ENCODE measurements at regions not wholly inside any gene's neighbourhood (a gene's known extent, or its start where the extent isn't known, plus 50 kb on each side); places are given as distances from the start of the nearest gene placed in this dataset.

DNA sequence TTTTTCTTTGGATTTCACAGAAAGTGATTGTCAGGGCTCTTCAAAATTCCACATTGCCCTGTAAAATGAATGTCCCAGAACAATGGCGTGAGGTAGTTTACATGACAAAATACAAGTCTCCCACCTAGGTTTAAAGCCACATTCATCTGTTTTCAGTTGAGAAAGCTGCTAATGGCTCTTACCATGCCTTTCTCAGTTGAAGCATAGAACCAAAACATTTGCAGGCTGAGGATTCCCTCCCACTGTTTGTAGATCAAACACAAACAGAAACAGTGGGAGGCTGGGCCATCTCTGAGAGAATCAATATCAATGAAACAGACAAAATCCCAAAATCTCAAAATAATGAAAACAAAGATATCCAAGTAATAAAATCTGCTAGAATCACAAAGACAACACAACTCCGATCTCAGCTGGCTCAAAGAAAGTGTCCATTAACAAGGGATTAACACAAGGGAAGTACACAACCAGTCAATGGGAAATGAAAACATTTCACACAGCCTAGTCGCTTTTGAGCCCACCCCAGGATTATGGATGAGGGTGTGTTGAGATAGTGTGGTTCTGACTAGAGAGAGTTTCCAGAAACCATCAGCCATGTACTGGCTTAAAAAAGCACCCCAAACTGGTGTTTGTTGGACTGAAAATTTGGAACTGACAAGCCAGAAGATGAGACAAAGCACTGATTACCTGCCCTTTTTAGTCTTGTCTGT lies 54.5 kb upstream of the TMEM260 start:
- no peaks in the 10 kb centered on the region for H4K20me1 ChIP-seq (ENCODE audit: control insufficient read depth, extremely low read depth, insufficient read depth, low read length)

DNA sequence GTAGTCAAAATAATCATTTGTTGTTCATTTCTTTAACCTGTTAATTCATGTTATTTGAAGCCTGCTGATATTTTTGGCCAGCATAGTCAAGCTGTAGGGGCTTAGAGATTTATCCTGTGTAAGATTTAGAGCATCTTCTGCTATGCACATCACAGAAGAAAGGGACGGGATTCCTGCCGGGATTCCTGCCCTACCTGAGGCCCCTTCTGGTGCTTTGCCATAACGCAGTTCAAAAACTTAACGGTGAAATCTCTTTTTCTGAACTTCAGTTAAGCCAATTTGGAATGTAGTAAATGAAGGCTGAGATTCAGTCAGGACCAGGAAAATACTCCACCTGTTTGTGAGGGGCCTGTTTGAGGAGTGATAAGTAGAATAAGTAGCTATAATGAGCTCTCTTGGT lies 50.7 kb upstream of the TMEM260 start:
- no peak for TF ChIP-seq EZH2 (IDR thresholded peaks at IDR 0.05; ENCODE audit: low read length, missing control alignments)
- TF ChIP-seq, protein P1, sequence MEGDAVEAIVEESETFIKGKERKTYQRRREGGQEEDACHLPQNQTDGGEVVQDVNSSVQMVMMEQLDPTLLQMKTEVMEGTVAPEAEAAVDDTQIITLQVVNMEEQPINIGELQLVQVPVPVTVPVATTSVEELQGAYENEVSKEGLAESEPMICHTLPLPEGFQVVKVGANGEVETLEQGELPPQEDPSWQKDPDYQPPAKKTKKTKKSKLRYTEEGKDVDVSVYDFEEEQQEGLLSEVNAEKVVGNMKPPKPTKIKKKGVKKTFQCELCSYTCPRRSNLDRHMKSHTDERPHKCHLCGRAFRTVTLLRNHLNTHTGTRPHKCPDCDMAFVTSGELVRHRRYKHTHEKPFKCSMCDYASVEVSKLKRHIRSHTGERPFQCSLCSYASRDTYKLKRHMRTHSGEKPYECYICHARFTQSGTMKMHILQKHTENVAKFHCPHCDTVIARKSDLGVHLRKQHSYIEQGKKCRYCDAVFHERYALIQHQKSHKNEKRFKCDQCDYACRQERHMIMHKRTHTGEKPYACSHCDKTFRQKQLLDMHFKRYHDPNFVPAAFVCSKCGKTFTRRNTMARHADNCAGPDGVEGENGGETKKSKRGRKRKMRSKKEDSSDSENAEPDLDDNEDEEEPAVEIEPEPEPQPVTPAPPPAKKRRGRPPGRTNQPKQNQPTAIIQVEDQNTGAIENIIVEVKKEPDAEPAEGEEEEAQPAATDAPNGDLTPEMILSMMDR (conservative IDR thresholded peaks at IDR 0.05 in 1 of 2, IDR thresholded peaks at IDR 0.05 in 1 of 2; ENCODE audit: low read depth in 1 of 2, low read length in 2 of 2) = no peak
- Histone ChIP-seq H2AFZ (ENCODE audit: low read length) (no peak overlapping the region), H3K9me3 (ENCODE audit: control insufficient read depth, insufficient read depth, low read depth, low read length) (no peaks in the 10 kb centered on the region), H3K4me2 (ENCODE audit: extremely low read depth, insufficient read depth, low read length) (no peak overlapping the region), H3K9ac (ENCODE audit: insufficient read depth, low read length) (no peak overlapping the region), H3K4me3 (replicated peaks in 1 of 4; ENCODE audit: control extremely low read depth in 1 of 4, insufficient read depth in 1 of 4, low read depth in 3 of 4, low read length in 4 of 4) (no peak overlapping the region), H3K27ac (ENCODE audit: insufficient read depth, low read length) (no peak overlapping the region), H4K20me1 (ENCODE audit: control insufficient read depth, extremely low read depth, insufficient read depth, low read length) (no peaks in the 10 kb centered on the region), H3K36me3 (ENCODE audit: control insufficient read depth, insufficient read depth, low read length) (no peaks in the 10 kb centered on the region), H3K79me2 (ENCODE audit: control insufficient read depth, insufficient read depth, low read length) (no peaks in the 10 kb centered on the region), H3K4me1 (ENCODE audit: control insufficient read depth, extremely low read depth, insufficient read depth, low read length) (no peaks in the 10 kb centered on the region), H3K27me3 (ENCODE audit: control insufficient read depth, insufficient read depth, low read length) (peaks cover 3% of the 10 kb centered on the region)
- no peak for DNase-seq (ENCODE audit: low read depth in 2 of 2)

More for the DNA sequence above, 54.5 kb upstream of the TMEM260 start:
- Histone ChIP-seq H3K79me2 (ENCODE audit: control insufficient read depth, insufficient read depth, low read length) (no peaks in the 10 kb centered on the region), H2AFZ (ENCODE audit: low read length) (no peak overlapping the region), H3K9ac (ENCODE audit: insufficient read depth, low read length) (no peak overlapping the region), H3K9me3 (ENCODE audit: control insufficient read depth, insufficient read depth, low read depth, low read length) (no peaks in the 10 kb centered on the region), H3K36me3 (ENCODE audit: control insufficient read depth, insufficient read depth, low read length) (no peaks in the 10 kb centered on the region), H3K4me2 (ENCODE audit: extremely low read depth, insufficient read depth, low read length) (no peak overlapping the region), H3K27me3 (ENCODE audit: control insufficient read depth, insufficient read depth, low read length) (peaks cover 1% of the 10 kb centered on the region), H3K4me3 (replicated peaks in 1 of 4; ENCODE audit: control extremely low read depth in 1 of 4, insufficient read depth in 1 of 4, low read depth in 3 of 4, low read length in 4 of 4) (no peak overlapping the region), H3K4me1 (ENCODE audit: control insufficient read depth, extremely low read depth, insufficient read depth, low read length) (no peaks in the 10 kb centered on the region), H3K27ac (ENCODE audit: insufficient read depth, low read length) (no peak overlapping the region)
- no peak for DNase-seq (ENCODE audit: low read depth in 2 of 2)
- no peak for TF ChIP-seq EZH2 (IDR thresholded peaks at IDR 0.05; ENCODE audit: low read length, missing control alignments)
- TF ChIP-seq, protein P1 (conservative IDR thresholded peaks at IDR 0.05 in 1 of 2, IDR thresholded peaks at IDR 0.05 in 1 of 2; ENCODE audit: low read depth in 1 of 2, low read length in 2 of 2) = no peak
